GM12891 (cell line): ENCODE measurements at regions not wholly inside any gene's neighbourhood (a gene's known extent, or its start where the extent isn't known, plus 50 kb on each side); places are given as distances from the start of the nearest gene placed in this dataset.
"Not testable (repeated sequence)": the region's sequence is repeated elsewhere in the genome, so short reads cannot be mapped to it uniquely, and the experiment has no call there.

Source experiments
- DNase-seq: peaks from one replicate; pipeline ENCODE4 v3.0.0; 2011; ENCODE audit warnings: low spot score; ENCODE audit not compliant: insufficient read length
- FAIRE-seq: peaks from 2 replicates; lab custom pipeline; 2011; peaks lifted over from hg19 to GRCh38; lab: Jason Lieb, UNC
- PAX5 ChIP-seq: IDR thresholded peaks from 2 replicates; pipeline ENCODE4 v1.6.1; 2011; ENCODE audit warnings: low read length, moderate library complexity, mild to moderate bottlenecking; ENCODE audit not compliant: insufficient read depth, severe bottlenecking
- POLR2A ChIP-seq: IDR thresholded peaks from 2 replicates; pipeline ENCODE4 v1.6.1; 2011; ENCODE audit warnings: low read depth, low read length, control low read depth
- POLR2AphosphoS5 ChIP-seq: IDR thresholded peaks from 2 replicates; pipeline ENCODE4 v1.6.1; 2011; ENCODE audit warnings: low read depth, low read length, control low read depth
- POU2F2 ChIP-seq: IDR thresholded peaks from 2 replicates; pipeline ENCODE4 v1.6.1; 2011; ENCODE audit warnings: low read depth, mild to moderate bottlenecking, control low read depth, low read length, moderate library complexity
- SPI1 ChIP-seq: IDR thresholded peaks from 2 replicates; pipeline ENCODE4 v1.6.1; 2011; ENCODE audit warnings: low read depth, low read length, control low read depth
- TAF1 ChIP-seq: IDR thresholded peaks from 2 replicates; pipeline ENCODE4 v1.6.1; 2011; ENCODE audit warnings: low read depth, low read length, control low read depth

GRCh38 chr9:87375397-87376073 lies 122.1 kb upstream of the DAPK1 start:
- DNase-seq (no peak), FAIRE-seq (no peak)
- no peak for TF ChIP-seq SPI1
- no peak for TF ChIP-seq TAF1
- no peak for TF ChIP-seq POU2F2
- TF ChIP-seq POLR2A = no peak
- TF ChIP-seq POLR2AphosphoS5 = no peak
- TF ChIP-seq PAX5 = no peak

GRCh38 chr9:87378676-87379075 lies 119.0 kb upstream of the DAPK1 start:
- FAIRE-seq = no peak
- DNase-seq = no peak
- TF ChIP-seq POLR2A (no peak), SPI1 (no peak), POLR2AphosphoS5 (no peak), TAF1 (no peak), PAX5 (no peak), POU2F2 (no peak)

- DNase-seq = no peak
- TF ChIP-seq SPI1 = no peak
- no peak for TF ChIP-seq POU2F2
- TF ChIP-seq TAF1 = no peak
- no peak for FAIRE-seq
Measured at GRCh38 chr9:87379300-87379699, 118.4 kb upstream of the DAPK1 start.

- TF ChIP-seq POLR2AphosphoS5 (no peak), POU2F2 (no peak)
- no peak for DNase-seq
- FAIRE-seq = no peak
Measured at GRCh38 chr9:87381050-87381711, 116.5 kb upstream of the DAPK1 start.

GRCh38 chr9:87381746-87382145 lies 115.9 kb upstream of the DAPK1 start:
- no peak for DNase-seq

GRCh38 chr9:87382900-87383299 lies 114.8 kb upstream of the DAPK1 start:
- no peak for TF ChIP-seq POLR2A
- TF ChIP-seq TAF1 = no peak
- TF ChIP-seq POLR2AphosphoS5 = no peak
- DNase-seq (no peak), FAIRE-seq (no peak)

More at GRCh38 chr9:87381746-87382145, 115.9 kb upstream of the DAPK1 start:
- no peak for FAIRE-seq
- TF ChIP-seq POU2F2 = no peak
- no peak for TF ChIP-seq PAX5
- TF ChIP-seq TAF1 = no peak
- no peak for TF ChIP-seq SPI1
- no peak for TF ChIP-seq POLR2AphosphoS5
- no peak for TF ChIP-seq POLR2A

GRCh38 chr9:87383344-87384150 lies 114.1 kb upstream of the DAPK1 start:
- FAIRE-seq (no peak), DNase-seq (no peak)
- TF ChIP-seq PAX5 (no peak), SPI1 (no peak), POLR2A (no peak), POLR2AphosphoS5 (no peak), TAF1 (no peak), POU2F2 (no peak)

GRCh38 chr9:87386490-87387025 lies 111.1 kb upstream of the DAPK1 start:
- FAIRE-seq (no peak), DNase-seq (no peak)
- TF ChIP-seq SPI1 = no peak
- TF ChIP-seq POU2F2 = no peak
- TF ChIP-seq POLR2AphosphoS5 = no peak
- no peak for TF ChIP-seq PAX5
- TF ChIP-seq TAF1 = no peak
- no peak for TF ChIP-seq POLR2A

GRCh38 chr9:87387351-87388011 lies 110.2 kb upstream of the DAPK1 start:
- DNase-seq (no peak), FAIRE-seq (no peak)
- TF ChIP-seq PAX5 = no peak
- no peak for TF ChIP-seq POLR2A
- no peak for TF ChIP-seq SPI1
- no peak for TF ChIP-seq POLR2AphosphoS5
- TF ChIP-seq POU2F2 = no peak
- TF ChIP-seq TAF1 = no peak

- DNase-seq, FAIRE-seq: not testable (repeated sequence)
Measured at GRCh38 chr9:87388708-87389107, 109.0 kb upstream of the DAPK1 start.
